IPS-NIHi7 (cell line): ENCODE measurements at regions not wholly inside any gene's neighbourhood (a gene's known extent, or its start where the extent isn't known, plus 50 kb on each side); places are given as distances from the start of the nearest gene placed in this dataset.
"Not testable (repeated sequence)": the region's sequence is repeated elsewhere in the genome, so short reads cannot be mapped to it uniquely, and the experiment has no call there.

Experiments used
- DNase-seq: peaks from one replicate; pipeline ENCODE4 v3.0.0; 2012; ENCODE audit warnings: mixed read lengths; ENCODE audit errors: extremely low spot score

DNA sequence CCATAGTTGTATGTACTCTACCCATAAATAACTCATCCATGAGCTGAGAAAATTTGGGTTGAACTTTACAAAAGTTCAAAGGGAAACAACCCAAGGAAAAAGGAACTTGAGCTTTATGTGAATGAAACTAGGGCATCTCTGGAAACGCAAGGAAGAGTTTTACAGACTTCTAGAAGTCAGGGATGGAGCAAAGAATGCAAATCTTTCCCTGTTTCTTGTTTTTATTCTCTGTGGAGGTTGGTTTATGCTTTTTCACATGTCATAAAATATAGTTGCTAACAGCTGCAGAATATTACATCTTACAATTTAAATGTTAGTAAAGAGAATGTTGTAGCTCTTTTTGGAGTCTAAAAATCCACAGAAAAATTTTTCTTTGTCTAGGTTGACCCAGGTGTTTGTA lies 754.1 kb downstream of the PCDH7 start:
- DNase-seq, result no peak

DNA sequence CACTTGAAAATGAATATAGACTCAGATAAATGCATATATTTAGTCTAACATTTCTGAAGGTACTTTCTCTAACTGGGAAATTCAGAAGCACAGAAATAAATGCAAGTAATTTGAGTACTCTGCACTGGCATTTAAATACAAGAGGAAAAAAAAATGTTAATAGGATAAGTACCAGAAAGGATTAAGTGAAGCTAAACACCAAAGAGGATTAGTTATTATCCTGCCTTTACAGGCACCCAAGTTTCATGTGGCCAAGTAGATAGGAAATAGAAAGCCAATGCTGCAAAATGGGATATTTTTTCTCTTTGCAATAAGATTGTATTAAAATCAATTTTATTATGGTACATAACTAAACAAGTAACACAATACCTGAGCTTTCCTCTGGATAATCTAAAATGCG lies 762.5 kb downstream of the PCDH7 start:
- DNase-seq, result no peak

DNA sequence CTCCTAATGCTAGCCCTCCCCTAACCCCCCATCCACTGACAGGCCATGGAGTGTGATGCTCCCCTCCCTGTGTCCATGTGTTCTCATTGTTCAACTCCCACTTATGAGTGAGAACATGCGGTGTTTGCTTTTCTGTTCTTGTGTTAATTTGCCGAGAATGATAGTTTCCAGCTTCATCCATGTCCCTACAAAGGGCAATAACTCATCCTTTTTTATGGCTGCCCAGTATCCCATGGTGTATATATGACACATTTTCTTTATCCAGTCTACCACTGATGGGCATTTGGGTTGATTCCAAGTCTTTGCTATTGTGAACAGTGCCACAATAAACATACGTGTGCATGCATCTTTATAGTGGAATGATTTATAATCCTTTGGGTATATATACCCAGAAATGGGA lies 779.0 kb downstream of the PCDH7 start:
- DNase-seq, result not testable (repeated sequence)

DNA sequence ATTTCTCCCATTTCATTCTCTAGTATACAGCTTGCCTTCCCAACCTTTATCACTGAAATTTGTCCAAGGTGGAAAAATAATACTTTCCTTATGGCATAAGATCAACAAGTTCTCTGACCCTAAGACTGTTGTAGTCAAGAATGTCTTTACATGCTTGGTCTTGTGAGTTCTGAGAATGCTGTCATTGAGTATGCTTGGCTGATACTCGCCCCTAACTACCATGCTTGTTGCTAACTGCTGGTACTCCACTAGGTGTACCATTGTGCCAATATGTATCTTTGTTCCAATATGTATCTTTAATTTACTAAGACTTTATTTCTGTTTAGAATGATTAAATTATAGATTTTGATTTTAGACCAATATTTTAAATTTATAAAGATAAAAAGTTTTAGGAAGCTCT lies 796.4 kb downstream of the PCDH7 start:
- DNase-seq, result no peak

GRCh38 chr4:31518796-31519250 lies 798.7 kb downstream of the PCDH7 start:
- DNase-seq, result no peak

DNA sequence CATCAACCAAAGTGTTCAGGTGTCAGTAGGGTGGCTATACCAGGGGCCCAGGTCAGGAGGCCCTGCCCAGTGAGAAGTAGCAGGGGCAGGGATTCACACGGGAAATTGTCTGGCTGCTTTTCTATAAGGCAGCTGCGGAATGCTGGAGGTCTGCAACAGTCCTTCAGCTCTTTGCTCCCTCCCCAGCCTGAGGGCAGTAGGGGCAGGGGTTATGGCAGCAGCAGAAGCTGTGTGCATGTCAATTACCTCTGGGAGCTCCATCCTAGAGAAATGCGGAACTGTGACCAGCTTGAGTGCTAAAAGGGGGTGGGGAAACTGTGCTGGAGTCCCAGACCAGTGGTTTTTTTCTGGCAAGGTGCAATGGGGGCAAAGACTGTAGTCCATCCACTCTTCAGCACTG lies 810.4 kb downstream of the PCDH7 start:
- no peak for DNase-seq

GRCh38 chr4:31538877-31539276 lies 818.7 kb downstream of the PCDH7 start:
- DNase-seq, result no peak

- DNase-seq, result no peak
These were observed 819.3 kb downstream of the PCDH7 start for GRCh38 chr4:31539284-31540069.

GRCh38 chr4:31545330-31545729 lies 825.2 kb downstream of the PCDH7 start:
- no peak for DNase-seq

DNA sequence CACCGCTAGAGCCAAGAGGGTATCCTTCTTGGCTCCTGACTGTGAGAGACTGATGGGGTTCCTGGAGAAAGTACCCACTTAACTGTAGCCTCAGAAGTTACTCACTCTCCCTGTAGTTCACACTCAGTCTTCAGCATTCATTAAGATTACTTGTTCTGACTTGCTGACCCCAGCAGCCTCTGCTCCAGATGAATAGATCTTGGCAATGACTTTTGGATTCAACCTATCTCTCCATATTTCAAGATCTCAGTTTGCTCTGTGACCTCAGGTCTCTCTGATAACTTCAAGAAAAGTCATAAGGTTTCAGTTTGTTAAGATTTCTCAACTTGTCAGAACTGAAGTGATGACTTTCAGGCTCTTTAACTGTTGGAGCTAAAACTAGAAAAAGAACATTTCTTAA lies 825.6 kb downstream of the PCDH7 start:
- DNase-seq, result no peak

DNA sequence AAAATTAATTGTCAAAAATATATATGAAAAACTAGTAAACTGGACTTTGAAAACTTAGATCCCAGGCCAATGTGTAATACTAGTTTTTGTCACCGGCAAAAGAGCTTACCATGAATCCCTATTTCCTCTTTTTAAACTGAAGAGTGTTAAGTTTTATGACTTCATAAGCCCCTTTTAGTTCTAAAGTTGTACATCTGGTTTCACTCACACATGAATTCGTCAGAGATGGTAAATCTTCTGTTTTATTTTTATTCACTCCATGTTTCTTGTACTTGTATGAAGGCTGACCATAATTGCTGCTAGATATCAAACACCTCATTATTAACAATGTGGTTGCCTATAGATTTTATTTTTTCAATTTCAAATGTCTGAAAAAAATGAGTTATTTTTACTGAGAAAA lies 827.9 kb downstream of the PCDH7 start:
- no peak for DNase-seq

DNA sequence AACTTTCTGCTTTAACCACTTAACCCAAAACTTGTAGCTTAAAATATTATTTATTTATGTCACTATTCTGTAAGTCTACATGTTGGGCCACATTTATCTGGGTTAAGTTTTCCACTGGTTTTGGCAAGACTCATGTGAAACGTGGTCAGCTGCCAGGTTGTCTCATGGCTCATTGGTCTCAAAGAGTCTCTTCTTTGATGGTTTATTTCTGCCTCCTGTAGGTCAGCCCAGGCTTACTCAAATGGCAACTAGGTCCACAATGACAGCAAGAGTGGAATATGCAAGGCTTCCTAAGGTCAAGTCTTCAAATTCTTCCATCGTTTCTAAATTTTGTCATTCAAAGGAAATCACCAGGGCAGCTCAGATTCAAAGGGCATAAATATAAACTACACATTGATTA lies 828.7 kb downstream of the PCDH7 start:
- no peak for DNase-seq

- no peak for DNase-seq
These were observed 829.1 kb downstream of the PCDH7 start for GRCh38 chr4:31549256-31549655.

DNA sequence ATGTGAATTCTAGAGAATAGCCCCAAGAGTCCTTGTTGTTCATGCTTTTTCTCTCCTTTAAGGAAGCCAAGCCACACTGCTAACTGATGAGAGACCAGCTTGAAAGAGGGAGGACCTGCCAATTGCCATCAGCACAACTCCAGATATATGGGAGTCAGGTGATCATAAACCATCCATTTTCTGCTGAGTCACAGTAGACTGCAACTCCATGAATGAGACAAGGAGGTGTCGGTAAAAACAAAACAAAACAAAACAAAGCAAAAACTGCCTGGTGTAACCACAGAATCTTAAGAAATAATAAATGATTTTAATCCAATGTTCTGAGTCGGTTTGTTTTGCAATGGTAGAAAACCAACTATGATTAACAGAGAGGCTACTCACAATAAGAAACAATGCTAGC lies 837.3 kb downstream of the PCDH7 start:
- DNase-seq, result no peak

- DNase-seq, result no peak
These were observed 853.4 kb downstream of the PCDH7 start for GRCh38 chr4:31573554-31573953.

DNA sequence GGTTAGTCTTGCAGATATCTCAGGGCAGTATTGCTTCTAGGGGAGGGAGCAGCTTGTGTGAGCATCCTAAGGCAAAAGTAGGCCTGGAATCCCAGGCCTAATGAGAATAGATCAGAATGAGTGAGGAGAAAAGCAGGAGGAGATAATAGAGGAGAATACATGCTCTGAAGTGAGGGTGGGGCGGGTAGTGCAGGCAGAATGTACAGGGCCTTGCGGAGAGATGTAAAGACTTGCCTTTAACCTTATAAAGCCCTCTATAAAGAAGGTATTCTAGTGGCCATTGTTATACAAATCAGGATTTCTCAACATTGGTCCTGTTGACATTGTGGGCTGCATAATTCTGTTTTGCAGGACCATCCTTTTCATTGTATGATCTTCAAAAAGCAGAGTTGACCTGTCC lies 855.3 kb downstream of the PCDH7 start:
- DNase-seq, result no peak

DNA sequence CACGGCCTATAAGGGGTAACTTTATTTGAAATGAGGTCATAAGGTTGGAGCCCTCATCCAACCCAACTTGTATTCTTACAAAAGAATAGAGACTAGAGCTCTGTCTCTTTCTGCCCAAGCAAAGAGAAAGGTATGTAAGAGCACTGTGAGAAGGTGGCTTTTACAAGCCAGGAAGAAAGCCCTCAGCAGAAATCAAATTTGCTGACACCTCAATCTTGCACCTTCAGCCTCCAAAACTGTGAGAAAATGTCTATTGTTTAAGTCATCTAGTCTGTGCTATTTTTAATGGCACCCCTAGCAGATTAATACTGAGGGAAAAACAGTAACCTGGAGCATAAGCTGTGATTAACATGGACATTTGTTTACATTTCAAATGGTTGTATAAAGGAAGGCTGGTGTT lies 860.7 kb downstream of the PCDH7 start:
- DNase-seq, result no peak

DNA sequence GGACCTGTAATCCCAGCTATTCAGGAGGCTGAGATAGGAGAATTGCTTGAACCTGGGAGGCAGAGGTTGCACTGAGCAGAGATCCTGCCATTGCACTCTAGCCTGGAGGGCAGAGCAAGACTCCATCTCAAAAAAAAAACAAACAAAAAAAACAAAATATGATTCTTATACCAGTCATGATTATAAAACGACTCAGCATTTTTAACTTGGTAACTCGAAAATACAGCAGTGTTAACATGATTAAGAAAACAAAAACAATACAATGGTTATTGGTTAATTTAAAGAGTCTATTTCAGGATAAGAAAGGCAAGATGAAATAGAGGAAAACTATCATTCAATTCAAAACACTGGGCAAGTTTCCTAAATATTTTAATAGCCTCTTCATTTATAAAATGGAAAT lies 865.3 kb downstream of the PCDH7 start:
- DNase-seq, result no peak

DNA sequence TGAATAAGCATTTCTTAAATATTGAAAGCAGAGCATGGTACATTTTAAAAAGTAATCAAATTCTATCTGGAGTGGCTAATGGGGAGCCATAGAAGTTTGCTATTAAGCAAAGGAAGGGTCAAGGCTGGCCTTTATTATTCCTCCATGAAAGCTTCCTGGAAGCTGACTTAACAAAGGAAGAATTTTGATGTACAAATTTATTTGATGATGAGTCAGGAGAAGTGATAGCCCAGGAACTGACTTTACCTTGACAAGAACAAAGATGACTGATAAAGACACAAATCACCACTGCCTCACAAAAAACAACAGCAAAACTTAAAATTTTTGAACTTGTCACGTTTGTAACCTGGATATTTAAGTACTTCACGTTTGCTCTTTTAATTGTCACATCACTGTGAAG lies 872.1 kb downstream of the PCDH7 start:
- no peak for DNase-seq

DNA sequence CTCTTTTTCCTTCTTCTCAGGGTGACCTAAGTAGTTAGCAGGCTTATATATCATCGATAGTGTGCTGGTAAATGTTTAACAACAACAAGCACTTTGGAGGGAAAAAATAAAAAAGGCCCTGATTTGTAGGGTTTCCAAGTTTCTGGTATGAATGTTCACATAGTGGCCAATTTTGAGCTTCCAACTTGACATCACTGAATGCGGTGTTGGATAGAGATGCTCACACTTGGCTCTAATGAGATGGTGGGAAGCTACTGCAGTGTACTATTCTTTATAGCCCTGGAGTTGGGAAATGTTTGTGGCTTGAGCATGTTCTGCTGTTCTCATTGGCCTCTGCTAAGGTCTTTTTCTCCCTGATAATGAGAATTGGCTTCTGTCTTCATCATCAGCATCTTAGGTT lies 875.3 kb downstream of the PCDH7 start:
- no peak for DNase-seq

GRCh38 chr4:31598639-31599038 lies 878.5 kb downstream of the PCDH7 start:
- DNase-seq, result no peak

DNA sequence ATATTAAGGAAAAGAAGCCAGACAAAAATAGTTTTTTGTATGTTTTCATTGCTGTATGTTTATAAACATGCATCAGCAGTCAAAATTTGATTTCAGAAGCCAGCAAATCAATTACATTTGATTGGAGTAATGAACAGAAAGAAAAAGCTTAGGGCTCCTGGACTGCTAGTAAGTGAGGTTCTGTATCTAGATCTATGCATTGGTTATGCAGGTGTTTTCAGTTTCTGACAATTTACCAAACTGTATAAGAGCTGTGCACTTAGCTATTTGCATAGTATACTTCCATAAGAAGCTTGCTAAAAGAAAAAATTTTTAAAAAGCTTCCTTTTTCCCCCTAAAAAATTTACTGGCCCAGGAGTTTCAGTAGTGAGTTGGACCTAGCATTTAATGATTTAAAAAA lies 881.6 kb downstream of the PCDH7 start:
- DNase-seq, result no peak

DNA sequence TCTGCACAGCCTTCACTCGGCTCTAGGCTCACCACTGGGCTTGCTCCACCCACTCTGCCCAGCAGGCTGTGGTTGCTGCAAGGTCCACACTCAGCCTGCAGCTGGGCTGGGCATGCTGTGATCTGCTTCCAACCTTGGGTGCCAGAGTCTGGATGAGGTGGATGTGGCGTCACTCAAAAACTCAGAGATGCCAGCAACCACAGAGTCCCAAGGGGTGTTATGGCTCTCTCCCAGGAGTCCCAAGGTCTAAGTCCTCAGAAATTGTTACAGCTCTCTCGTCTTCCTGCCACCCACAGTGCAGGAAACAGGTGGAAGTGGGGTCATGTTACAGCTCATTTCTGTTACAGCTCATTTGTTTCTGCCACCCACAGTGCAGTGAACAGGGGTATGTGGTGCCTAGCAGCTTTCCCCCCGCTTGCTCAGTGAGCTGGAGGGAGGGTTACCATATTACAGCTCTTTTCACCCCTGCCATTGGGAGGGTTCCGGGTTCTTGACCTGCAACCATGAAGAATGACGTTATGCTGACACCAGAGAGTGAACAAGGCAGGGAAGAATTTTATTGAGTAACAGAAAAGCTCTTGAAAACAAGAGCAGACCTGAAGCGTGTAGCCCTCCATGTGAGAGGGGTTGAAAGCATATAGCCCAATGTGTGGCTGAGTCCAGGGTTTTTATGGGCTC lies 893.9 kb downstream of the PCDH7 start:
- no peak for DNase-seq

- no peak for DNase-seq
These were observed 897.5 kb downstream of the PCDH7 start for GRCh38 chr4:31617667-31618066.
